ENCODE measurements at regions not wholly inside any gene's neighbourhood (a gene's known extent, or its start where the extent isn't known, plus 50 kb on each side); places are given as distances from the start of the nearest gene placed in this dataset.

DNA sequence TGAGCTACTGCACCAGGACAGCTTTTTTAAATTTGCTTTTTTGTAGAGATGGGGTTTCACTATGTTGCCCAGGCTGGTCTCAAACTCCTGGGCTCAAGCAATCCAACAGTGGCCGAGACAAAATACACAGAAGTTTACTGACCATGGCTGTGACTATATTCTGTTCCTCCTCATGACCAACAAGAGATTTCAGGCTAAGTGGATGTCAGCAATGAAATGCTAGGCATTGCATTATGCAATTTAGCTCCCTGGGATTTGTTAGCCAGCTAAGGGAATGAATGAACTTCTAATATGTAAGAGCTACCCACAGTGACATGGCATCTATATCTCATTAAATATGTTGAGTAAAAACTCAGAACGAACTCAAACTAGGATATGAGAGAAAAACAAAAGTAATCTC is 81.9 kb upstream of the MBOAT2 start:
- TF ChIP-seq POLR2A (IDR thresholded peaks at IDR 0.05), result no peak
- TF ChIP-seq, protein P1, sequence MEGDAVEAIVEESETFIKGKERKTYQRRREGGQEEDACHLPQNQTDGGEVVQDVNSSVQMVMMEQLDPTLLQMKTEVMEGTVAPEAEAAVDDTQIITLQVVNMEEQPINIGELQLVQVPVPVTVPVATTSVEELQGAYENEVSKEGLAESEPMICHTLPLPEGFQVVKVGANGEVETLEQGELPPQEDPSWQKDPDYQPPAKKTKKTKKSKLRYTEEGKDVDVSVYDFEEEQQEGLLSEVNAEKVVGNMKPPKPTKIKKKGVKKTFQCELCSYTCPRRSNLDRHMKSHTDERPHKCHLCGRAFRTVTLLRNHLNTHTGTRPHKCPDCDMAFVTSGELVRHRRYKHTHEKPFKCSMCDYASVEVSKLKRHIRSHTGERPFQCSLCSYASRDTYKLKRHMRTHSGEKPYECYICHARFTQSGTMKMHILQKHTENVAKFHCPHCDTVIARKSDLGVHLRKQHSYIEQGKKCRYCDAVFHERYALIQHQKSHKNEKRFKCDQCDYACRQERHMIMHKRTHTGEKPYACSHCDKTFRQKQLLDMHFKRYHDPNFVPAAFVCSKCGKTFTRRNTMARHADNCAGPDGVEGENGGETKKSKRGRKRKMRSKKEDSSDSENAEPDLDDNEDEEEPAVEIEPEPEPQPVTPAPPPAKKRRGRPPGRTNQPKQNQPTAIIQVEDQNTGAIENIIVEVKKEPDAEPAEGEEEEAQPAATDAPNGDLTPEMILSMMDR (IDR thresholded peaks at IDR 0.05), result no peak

All from Peyer's patch (tissue), 4 donors.